HepG2 (cell line): ENCODE measurements at regions not wholly inside any gene's neighbourhood (a gene's known extent, or its start where the extent isn't known, plus 50 kb on each side); places are given as distances from the start of the nearest gene placed in this dataset.

Experiments used
- ATAC-seq: fragments of 200-7000 bp; cut with Tn5 transposase; 3 replicates; pipeline ENCODE4 v1.9.1; 2020; ENCODE audit warnings: mild to moderate bottlenecking, moderate library complexity
- BruUV-seq: library from RNA; stranded (reverse); fragments of 400-500 nt; replicated peaks from 2 replicates; lab custom pipeline; 2021; lab: Mats Ljungman, UMichigan
- CTCF ChIA-PET: fragments of 300-600 bp; formaldehyde crosslinking; extraction: SDS; loops from one replicate; lab custom pipeline; 2021; ENCODE audit warnings: low total read pairs, inconsistent platforms, low intra/inter-chr PET ratio; lab: Yijun Ruan, JAX
- POLR2A ChIA-PET: fragments of 350-600 bp; sonication (Branson Sonifier 250); formaldehyde crosslinking; loops from one replicate; lab custom pipeline; 2020; ENCODE audit warnings: antibody characterized with exemption, inconsistent platforms; lab: Yijun Ruan, JAX
- DNase-seq: peaks from one replicate; pipeline ENCODE4 v3.0.0-alpha.2; 2015; ENCODE audit warnings: low spot score
- FAIRE-seq: peaks from 3 replicates; lab custom pipeline; 2011; peaks lifted over from hg19 to GRCh38; lab: Jason Lieb, UNC
- H2AFZ ChIP-seq: one replicate; pipeline ENCODE4 v1.6.1; 2011; ENCODE audit warnings: low read length, inconsistent platforms
- H3K27ac ChIP-seq: fragments of 300-600 bp; 3 replicates; pipeline ENCODE4 v1.8.0; 2011; ENCODE audit warnings: mixed run types, mild to moderate bottlenecking, mixed read lengths, low read length, inconsistent platforms; ENCODE audit not compliant: insufficient read depth; ENCODE audit errors: extremely low read length
- H3K27me3 ChIP-seq, 2 experiments: fragments of 200-600 bp in 1 of 2; 2 replicates in 1 of 2; 3 replicates in 1 of 2; pipeline versions ENCODE4 v1.6.0 to v1.8.0; 2011; ENCODE audit warnings: low read length in 2 of 2, mild to moderate bottlenecking in 2 of 2, moderate library complexity in 2 of 2, inconsistent platforms in 1 of 2; ENCODE audit not compliant: insufficient read depth in 2 of 2, control insufficient read depth in 1 of 2
- H3K36me3 ChIP-seq, 2 experiments: fragments of 200-600 bp in 1 of 2; replicated peaks in 1 of 2; 2 replicates in 1 of 2; 3 replicates in 1 of 2; pipeline versions ENCODE4 v1.5.1 to v1.8.0; 2011; ENCODE audit warnings: low read length in 2 of 2, inconsistent platforms in 1 of 2; ENCODE audit not compliant: insufficient read depth in 2 of 2, control insufficient read depth in 1 of 2
- H3K4me1 ChIP-seq: 2 replicates; pipeline ENCODE4 v1.5.1; 2012; ENCODE audit warnings: low read length, inconsistent platforms; ENCODE audit not compliant: insufficient read depth
- H3K4me2 ChIP-seq: 2 replicates; pipeline ENCODE4 v1.6.0; 2011; ENCODE audit warnings: low read depth, low read length, inconsistent platforms
- H3K4me3 ChIP-seq, 3 experiments: fragments of 200-600 bp in 1 of 3; sonication (generic), shearing (Covaris generic) in 1 of 3; replicated peaks in 1 of 3; 2 replicates each; pipeline ENCODE4 v1.5.1; 2011 to 2016; ENCODE audit warnings: low read length in 3 of 3, inconsistent platforms in 2 of 3, low read depth in 2 of 3, mild to moderate bottlenecking in 2 of 3, control low read depth in 1 of 3, mixed read lengths in 1 of 3; ENCODE audit not compliant: insufficient read depth in 1 of 3
- H3K79me2 ChIP-seq: one replicate; pipeline ENCODE4 v1.6.1; 2011; ENCODE audit warnings: low read length, inconsistent platforms; ENCODE audit not compliant: insufficient read depth
- H3K9ac ChIP-seq: 2 replicates; pipeline ENCODE4 v1.6.0; 2011; ENCODE audit warnings: mild to moderate bottlenecking, low read depth, low read length, inconsistent platforms; ENCODE audit not compliant: insufficient read depth
- H3K9me3 ChIP-seq: 2 replicates; pipeline ENCODE4 v1.5.1; 2012; ENCODE audit warnings: mild to moderate bottlenecking, low read length
- H4K20me1 ChIP-seq: 2 replicates; pipeline ENCODE4 v1.6.0; 2011; ENCODE audit warnings: inconsistent platforms, mild to moderate bottlenecking, low read length, moderate library complexity; ENCODE audit not compliant: insufficient read depth
- CSRNP2 ChIP-seq: sonication (generic); formaldehyde crosslinking; conservative IDR thresholded peaks from 2 replicates; pipeline ENCODE4 v1.8.0; 2022; ENCODE audit warnings: low read depth, missing genetic modification reagents
- HCFC1 ChIP-seq: fragments of 150-350 bp; IDR thresholded peaks from 2 replicates; pipeline ENCODE4 v1.6.1; 2014; ENCODE audit warnings: low read depth, low read length
- HNRNPK ChIP-seq: fragments of 200-400 bp; formaldehyde crosslinking; IDR thresholded peaks from 2 replicates; pipeline ENCODE4 v1.6.1; 2018; ENCODE audit warnings: low read length, low read depth, moderate library complexity, mild to moderate bottlenecking; ENCODE audit not compliant: poor library complexity, severe bottlenecking
- MTF1 ChIP-seq: sonication (generic); formaldehyde crosslinking; IDR thresholded peaks from 2 replicates; pipeline ENCODE4 v1.5.0; 2020; ENCODE audit warnings: missing genetic modification reagents
- PAWR ChIP-seq: sonication (generic); formaldehyde crosslinking; IDR thresholded peaks from 2 replicates; pipeline ENCODE4 v1.4.0; 2020; ENCODE audit warnings: missing genetic modification reagents, mild to moderate bottlenecking, borderline replicate concordance
- SKIL ChIP-seq: sonication (generic); formaldehyde crosslinking; IDR thresholded peaks from 2 replicates; pipeline ENCODE4 v1.8.0; 2022; ENCODE audit warnings: missing genetic modification reagents, mild to moderate bottlenecking, moderate library complexity, borderline replicate concordance
- SRSF1 ChIP-seq: fragments of 200-400 bp; formaldehyde crosslinking; optimal IDR thresholded peaks from 2 replicates; pipeline ENCODE3; 2017; ENCODE audit warnings: mild to moderate bottlenecking, low read depth, low read length, moderate library complexity
- STAT5B ChIP-seq: sonication (generic); formaldehyde crosslinking; IDR thresholded peaks from 2 replicates; pipeline ENCODE4 v1.4.0; 2020; ENCODE audit warnings: missing genetic modification reagents
- TERF1 ChIP-seq: sonication (generic); formaldehyde crosslinking; IDR thresholded peaks from 2 replicates; pipeline ENCODE4 v1.8.0; 2022; ENCODE audit warnings: mild to moderate bottlenecking, missing genetic modification reagents, moderate library complexity
- ZNF512 ChIP-seq: sonication (generic); formaldehyde crosslinking; IDR thresholded peaks from 2 replicates; pipeline ENCODE4 v1.4.0; 2020; ENCODE audit warnings: mild to moderate bottlenecking, missing genetic modification reagents
- ZNF772 ChIP-seq: sonication (generic); formaldehyde crosslinking; IDR thresholded peaks from 2 replicates; pipeline ENCODE4 v1.5.0; 2020; ENCODE audit warnings: mild to moderate bottlenecking, missing genetic modification reagents
- WGBS: methylation state at CpG from one replicate; pipeline ENCODE4 v1.1.6; 2017; ENCODE audit warnings: low lambda C conversion rate; 5-methylcytosine and 5-hydroxymethylcytosine counted together
- in situ Hi-C: cut with HindIII; loops from 2 replicates; pipeline ENCODE4 v1.10.0; 2017; ENCODE audit warnings: low pct_unique_long_range_greater_than_20kb; ENCODE audit not compliant: extremely low pct_ligation_motif_present
- intact Hi-C: fragments of 100-400 bp; cut with micrococcal nuclease; formaldehyde crosslinking; loops from one replicate; pipeline ENCODE4 v1.10.0; 2022; ENCODE audit not compliant: unreplicated experiment

GRCh38 chrX:69074726-69075125, 90.5 kb downstream of the PJA1 start:
- POLR2A ChIA-PET, result no interaction called here

GRCh38 chrX:69073721-69074120, 91.5 kb downstream of the PJA1 start:
- Histone ChIP-seq H3K9ac (no peak overlapping the region), H2AFZ (no peak overlapping the region), H3K27me3 (no peaks in the 10 kb centered on the region), H3K4me1 (no peaks in the 10 kb centered on the region), H3K4me2 (no peak overlapping the region), H3K9me3 (no peaks in the 10 kb centered on the region), H3K27ac (no peak overlapping the region), H3K79me2 (no peaks in the 10 kb centered on the region), H3K36me3 (no peaks in the 10 kb centered on the region), H3K4me3 (no peak overlapping the region), H4K20me1 (no peaks in the 10 kb centered on the region)
- WGBS, result 0% methylated on average over 1 of the region's 3 CpGs
- intact Hi-C loops (no loop called here), in situ Hi-C loops (no loop called here)
- BruUV-seq, result no TSS peak
- CTCF ChIA-PET, result no interaction called here
- DNase-seq (no peak), FAIRE-seq (no peak), ATAC-seq (no peak)
- POLR2A ChIA-PET, result no interaction called here
- TF ChIP-seq ZNF512 (CRISPR knock-in tag) (no peak), MTF1 (CRISPR knock-in tag) (no peak), CSRNP2 (CRISPR knock-in tag) (no peak), STAT5B (no peak), HCFC1 (no peak), TERF1 (no peak), SRSF1 (no peak), HNRNPK (no peak), SKIL (CRISPR knock-in tag) (no peak)

More at GRCh38 chrX:69074726-69075125, 90.5 kb downstream of the PJA1 start:
- Histone ChIP-seq H3K27me3 (no peaks in the 10 kb centered on the region), H2AFZ (no peak overlapping the region), H3K4me1 (no peaks in the 10 kb centered on the region), H3K79me2 (no peaks in the 10 kb centered on the region), H3K4me2 (no peak overlapping the region), H3K4me3 (no peak overlapping the region), H3K9ac (no peak overlapping the region), H3K9me3 (no peaks in the 10 kb centered on the region), H4K20me1 (no peaks in the 10 kb centered on the region), H3K27ac (no peak overlapping the region), H3K36me3 (no peaks in the 10 kb centered on the region)
- DNase-seq, result no peak
- intact Hi-C loops, result no loop called here
- 0% methylated on average over 1 of the region's 3 CpGs for WGBS
- no peak for ATAC-seq
- BruUV-seq, result no TSS peak
- CTCF ChIA-PET, result no interaction called here
- in situ Hi-C loops, result no loop called here
- no peak for FAIRE-seq
- TF ChIP-seq PAWR (CRISPR knock-in tag) (no peak), ZNF772 (CRISPR knock-in tag) (no peak)
